Esophagus mucosa (tissue), 1 donor: ENCODE measurements at regions not wholly inside any gene's neighbourhood (a gene's known extent, or its start where the extent isn't known, plus 50 kb on each side); places are given as distances from the start of the nearest gene placed in this dataset.
"Not testable (repeated sequence)": the region's sequence is repeated elsewhere in the genome, so short reads cannot be mapped to it uniquely, and the experiment has no call there.

Source experiments
- ATAC-seq: fragments of 200-7000 bp; cut with Tn5 transposase; one replicate; pipeline ENCODE4 v1.9.1; 2020
- donor health status: DM: yes; HTN: yes; CAD: no.

- ATAC-seq = no peak
These were observed 170.2 kb upstream of the AUTS2 start for GRCh38 chr7:69428089-69428488.

- ATAC-seq = no peak
These were observed 168.3 kb upstream of the AUTS2 start for GRCh38 chr7:69429911-69430383.

- ATAC-seq = peak; percentile 23
These were observed 167.8 kb upstream of the AUTS2 start for GRCh38 chr7:69430384-69431021.

- no peak for ATAC-seq
These were observed 166.6 kb upstream of the AUTS2 start for GRCh38 chr7:69431626-69432025.

GRCh38 chr7:69432276-69432675 is 166.0 kb upstream of the AUTS2 start:
- ATAC-seq = not testable (repeated sequence)

- ATAC-seq = no peak
These were observed 165.2 kb upstream of the AUTS2 start for GRCh38 chr7:69433081-69433480.

- no peak for ATAC-seq
These were observed 163.9 kb upstream of the AUTS2 start for GRCh38 chr7:69434398-69434815.

- no peak for ATAC-seq
These were observed 162.6 kb upstream of the AUTS2 start for GRCh38 chr7:69435711-69436110.

- peak; percentile 25 for ATAC-seq
These were observed 161.3 kb upstream of the AUTS2 start for GRCh38 chr7:69436946-69437345.

GRCh38 chr7:69438584-69439412 is 159.5 kb upstream of the AUTS2 start:
- ATAC-seq = peak; percentile 66

- ATAC-seq = peak; percentile 49
These were observed 158.5 kb upstream of the AUTS2 start for GRCh38 chr7:69439636-69440325.

- ATAC-seq = no peak
These were observed 157.3 kb upstream of the AUTS2 start for GRCh38 chr7:69440976-69441375.

- no peak for ATAC-seq
These were observed 155.1 kb upstream of the AUTS2 start for GRCh38 chr7:69443136-69443535.

- ATAC-seq = no peak
These were observed 152.7 kb upstream of the AUTS2 start for GRCh38 chr7:69445541-69445940.

GRCh38 chr7:69446213-69446612 is 152.1 kb upstream of the AUTS2 start:
- ATAC-seq = not testable (repeated sequence)

- ATAC-seq = peak; percentile 71
These were observed 150.2 kb upstream of the AUTS2 start for GRCh38 chr7:69448071-69448470.

- ATAC-seq = no peak
These were observed 147.8 kb upstream of the AUTS2 start for GRCh38 chr7:69450456-69450855.

GRCh38 chr7:69451715-69452114 is 146.6 kb upstream of the AUTS2 start:
- no peak for ATAC-seq

GRCh38 chr7:69452797-69453196 is 145.5 kb upstream of the AUTS2 start:
- no peak for ATAC-seq

GRCh38 chr7:69457595-69458504 is 140.4 kb upstream of the AUTS2 start:
- ATAC-seq = peak; percentile 25

GRCh38 chr7:69464035-69464434 is 134.2 kb upstream of the AUTS2 start:
- no peak for ATAC-seq

GRCh38 chr7:69465262-69465661 is 133.0 kb upstream of the AUTS2 start:
- ATAC-seq = no peak
